Esophagus squamous epithelium (tissue), 4 donors: ENCODE measurements at regions not wholly inside any gene's neighbourhood (a gene's known extent, or its start where the extent isn't known, plus 50 kb on each side); places are given as distances from the start of the nearest gene placed in this dataset.

Experiments used
- POLR2A ChIP-seq, 4 donors: fragments of 450-650 bp; IDR thresholded peaks; one replicate each; pipeline ENCODE4 v1.6.1; 2017; ENCODE audit warnings: antibody characterized with exemption in 4 of 4, mild to moderate bottlenecking in 4 of 4, moderate library complexity in 3 of 4
- TF ChIP-seq, protein P1 (sequence below), 6 experiments: fragments of 450-650 bp in 4 of 6; fragments of 200-600 bp in 2 of 6; sonication (generic) in 2 of 6; IDR thresholded peaks; one replicate each; pipeline ENCODE4 v1.5.1; 2016 to 2019; ENCODE audit warnings: antibody characterized with exemption in 6 of 6, mild to moderate bottlenecking in 4 of 6, moderate library complexity in 4 of 6

DNA sequence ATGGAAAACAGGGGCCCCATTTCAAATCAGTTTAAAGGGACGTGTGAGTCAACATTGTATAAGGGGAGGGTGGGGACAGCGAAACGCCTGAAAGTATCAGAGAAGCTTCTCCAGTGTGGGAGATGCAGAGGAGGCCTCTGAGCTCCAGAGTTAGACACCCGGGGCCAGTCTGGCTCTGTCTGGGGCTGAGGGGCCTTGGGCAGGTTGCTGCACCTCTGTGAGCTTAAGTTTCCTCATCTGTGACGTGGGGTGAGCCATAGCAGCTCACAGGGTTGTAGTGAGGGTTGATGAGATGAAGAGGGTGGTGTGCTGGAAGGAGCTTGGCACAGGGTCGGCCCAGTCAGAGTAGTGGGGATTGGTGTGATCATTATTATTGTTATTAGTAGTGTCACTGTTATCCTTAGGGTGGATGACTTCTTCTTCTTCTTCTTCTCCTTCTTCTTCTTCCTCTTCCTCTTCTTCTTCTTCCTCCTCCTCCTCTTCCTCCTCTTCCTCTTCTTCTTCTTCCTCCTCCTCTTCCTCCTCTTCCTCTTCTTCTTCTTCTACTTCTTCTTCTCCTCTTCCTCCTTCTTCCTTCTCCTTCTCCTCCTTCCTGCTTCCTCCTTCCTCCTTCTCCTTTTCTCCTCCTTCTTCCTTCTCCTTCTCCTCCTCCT lies 282.0 kb downstream of the PTPRU start:
- TF ChIP-seq, protein P1, sequence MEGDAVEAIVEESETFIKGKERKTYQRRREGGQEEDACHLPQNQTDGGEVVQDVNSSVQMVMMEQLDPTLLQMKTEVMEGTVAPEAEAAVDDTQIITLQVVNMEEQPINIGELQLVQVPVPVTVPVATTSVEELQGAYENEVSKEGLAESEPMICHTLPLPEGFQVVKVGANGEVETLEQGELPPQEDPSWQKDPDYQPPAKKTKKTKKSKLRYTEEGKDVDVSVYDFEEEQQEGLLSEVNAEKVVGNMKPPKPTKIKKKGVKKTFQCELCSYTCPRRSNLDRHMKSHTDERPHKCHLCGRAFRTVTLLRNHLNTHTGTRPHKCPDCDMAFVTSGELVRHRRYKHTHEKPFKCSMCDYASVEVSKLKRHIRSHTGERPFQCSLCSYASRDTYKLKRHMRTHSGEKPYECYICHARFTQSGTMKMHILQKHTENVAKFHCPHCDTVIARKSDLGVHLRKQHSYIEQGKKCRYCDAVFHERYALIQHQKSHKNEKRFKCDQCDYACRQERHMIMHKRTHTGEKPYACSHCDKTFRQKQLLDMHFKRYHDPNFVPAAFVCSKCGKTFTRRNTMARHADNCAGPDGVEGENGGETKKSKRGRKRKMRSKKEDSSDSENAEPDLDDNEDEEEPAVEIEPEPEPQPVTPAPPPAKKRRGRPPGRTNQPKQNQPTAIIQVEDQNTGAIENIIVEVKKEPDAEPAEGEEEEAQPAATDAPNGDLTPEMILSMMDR (IDR thresholded peaks at IDR 0.05) = no peak
- no peak for TF ChIP-seq POLR2A (IDR thresholded peaks at IDR 0.05)
